ENCODE measurements at regions not wholly inside any gene's neighbourhood (a gene's known extent, or its start where the extent isn't known, plus 50 kb on each side); places are given as distances from the start of the nearest gene placed in this dataset.

GRCh38 chr2:136448986-136449780 is 316.2 kb upstream of the THSD7B start:
- DNase-seq, result no peak

GRCh38 chr2:136448432-136448831 is 316.9 kb upstream of the THSD7B start:
- no peak for DNase-seq

- no peak for DNase-seq
Measured at GRCh38 chr2:136444323-136444722, 321.0 kb upstream of the THSD7B start.

- no peak for DNase-seq
Measured at GRCh38 chr2:136443661-136444060, 321.7 kb upstream of the THSD7B start.

GRCh38 chr2:136441979-136442714 is 323.2 kb upstream of the THSD7B start:
- DNase-seq, result no peak

- no peak for DNase-seq
Measured at GRCh38 chr2:136439064-136439676, 321.2 kb upstream of the CXCR4 start.

- DNase-seq, result no peak
Measured at GRCh38 chr2:136437461-136437860, 319.5 kb upstream of the CXCR4 start.

GRCh38 chr2:136436936-136437335 is 319.0 kb upstream of the CXCR4 start:
- no peak for DNase-seq

- DNase-seq, result no peak
Measured at GRCh38 chr2:136434251-136434715, 316.3 kb upstream of the CXCR4 start.

GRCh38 chr2:136433261-136433660 is 315.3 kb upstream of the CXCR4 start:
- no peak for DNase-seq

GRCh38 chr2:136424112-136424511 is 306.2 kb upstream of the CXCR4 start:
- no peak for DNase-seq

GRCh38 chr2:136423516-136423996 is 305.6 kb upstream of the CXCR4 start:
- DNase-seq, result peak; percentile 52 to 69 (median 62)

GRCh38 chr2:136422512-136422911 is 304.6 kb upstream of the CXCR4 start:
- no peak for DNase-seq

GRCh38 chr2:136420346-136420745 is 302.4 kb upstream of the CXCR4 start:
- DNase-seq, result no peak

GRCh38 chr2:136411946-136412345 is 294.0 kb upstream of the CXCR4 start:
- no peak for DNase-seq

GRCh38 chr2:136410673-136411072 is 292.7 kb upstream of the CXCR4 start:
- DNase-seq, result no peak

- no peak for DNase-seq
Measured at GRCh38 chr2:136408795-136409194, 290.8 kb upstream of the CXCR4 start.

- DNase-seq, result no peak
Measured at GRCh38 chr2:136407952-136408318, 290.0 kb upstream of the CXCR4 start.

GRCh38 chr2:136407117-136407951 is 289.4 kb upstream of the CXCR4 start:
- DNase-seq, result no peak

GRCh38 chr2:136404925-136405324 is 287.0 kb upstream of the CXCR4 start:
- no peak for DNase-seq

GRCh38 chr2:136404176-136404575 is 286.2 kb upstream of the CXCR4 start:
- DNase-seq, result no peak

- DNase-seq, result no peak
Measured at GRCh38 chr2:136402281-136402680, 284.3 kb upstream of the CXCR4 start.
